ENCODE measurements at regions not wholly inside any gene's neighbourhood (a gene's known extent, or its start where the extent isn't known, plus 50 kb on each side); places are given as distances from the start of the nearest gene placed in this dataset.

GRCh38 chr12:24280056-24280842 lies 330.8 kb upstream of the SOX5 start:
- TF ChIP-seq MAX (IDR thresholded peaks at IDR 0.05; ENCODE audit: low read depth, low read length), result 0 out of 2 replicates have a peak, but pooled peaks have one; percentile 24
- TF ChIP-seq MYC (IDR thresholded peaks at IDR 0.05; ENCODE audit: low read depth, low read length), result no peak; the same call in 1 of the 2 replicates
- peak; percentile 27 for DNase-seq (ENCODE audit: low read depth)
- no peak overlapping the region for H3K4me3 ChIP-seq (ENCODE audit: low read depth, low read length)

DNA sequence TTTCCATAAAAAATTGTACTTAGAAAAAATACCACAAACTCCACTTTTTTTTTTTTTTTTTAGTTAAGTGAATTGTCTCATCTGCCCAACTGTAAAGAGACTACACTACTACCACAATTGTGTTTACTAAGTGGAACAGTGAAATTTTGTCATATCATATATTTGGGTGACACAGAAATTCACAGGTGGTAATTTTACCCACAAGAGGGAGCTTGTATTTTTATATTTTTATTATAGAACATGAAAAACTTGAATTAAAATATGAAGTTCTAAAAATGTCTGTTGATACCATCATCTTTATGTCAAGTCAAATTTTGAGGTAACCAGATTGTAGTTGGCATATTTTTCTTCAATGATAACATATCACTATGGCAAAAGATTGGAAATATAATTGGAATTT lies 329.4 kb upstream of the SOX5 start:
- TF ChIP-seq CTCF (IDR thresholded peaks at IDR 0.05; ENCODE audit: low read depth, low read length) (no peak), MAX (IDR thresholded peaks at IDR 0.05; ENCODE audit: low read depth, low read length) (no peak), POLR2A (IDR thresholded peaks at IDR 0.05; ENCODE audit: extremely low read depth, insufficient read length) (no peak), MYC (IDR thresholded peaks at IDR 0.05; ENCODE audit: low read depth, low read length) (no peak)
- H3K4me3 ChIP-seq (ENCODE audit: low read depth, low read length), result no peak overlapping the region
- no peak for DNase-seq (ENCODE audit: low read depth)

GRCh38 chr12:24270965-24271364 lies 321.5 kb upstream of the SOX5 start:
- H3K4me3 ChIP-seq (ENCODE audit: low read depth, low read length), result no peak overlapping the region
- TF ChIP-seq POLR2A (IDR thresholded peaks at IDR 0.05; ENCODE audit: extremely low read depth, insufficient read length), result no peak
- no peak for TF ChIP-seq CTCF (IDR thresholded peaks at IDR 0.05; ENCODE audit: low read depth, low read length)
- no peak for TF ChIP-seq MAX (IDR thresholded peaks at IDR 0.05; ENCODE audit: low read depth, low read length)
- no peak for TF ChIP-seq MYC (IDR thresholded peaks at IDR 0.05; ENCODE audit: low read depth, low read length)
- no peak for DNase-seq (ENCODE audit: low read depth)

DNA sequence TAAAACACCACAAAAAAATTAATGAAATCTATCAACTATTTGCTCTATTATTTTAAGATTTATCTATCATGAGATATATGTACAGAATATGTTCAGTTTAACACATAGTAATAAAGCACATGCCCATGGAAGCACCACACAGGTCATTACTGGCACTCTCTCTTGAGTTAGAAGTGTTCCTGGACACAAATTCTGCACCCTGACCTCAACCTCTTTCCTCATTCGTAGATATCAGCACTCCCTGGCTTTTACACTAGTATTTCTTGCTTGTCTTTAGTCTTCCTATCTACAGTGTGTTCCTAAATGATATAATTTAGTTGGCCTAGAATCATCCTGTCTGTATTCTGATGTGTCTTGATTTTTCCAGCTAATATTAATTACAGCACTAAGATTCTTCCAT lies 321.0 kb upstream of the SOX5 start:
- TF ChIP-seq MYC (IDR thresholded peaks at IDR 0.05; ENCODE audit: low read depth, low read length) (no peak), CTCF (IDR thresholded peaks at IDR 0.05; ENCODE audit: low read depth, low read length) (no peak), MAX (IDR thresholded peaks at IDR 0.05; ENCODE audit: low read depth, low read length) (no peak), POLR2A (IDR thresholded peaks at IDR 0.05; ENCODE audit: extremely low read depth, insufficient read length) (no peak)
- DNase-seq (ENCODE audit: low read depth), result no peak
- no peak overlapping the region for H3K4me3 ChIP-seq (ENCODE audit: low read depth, low read length)

DNA sequence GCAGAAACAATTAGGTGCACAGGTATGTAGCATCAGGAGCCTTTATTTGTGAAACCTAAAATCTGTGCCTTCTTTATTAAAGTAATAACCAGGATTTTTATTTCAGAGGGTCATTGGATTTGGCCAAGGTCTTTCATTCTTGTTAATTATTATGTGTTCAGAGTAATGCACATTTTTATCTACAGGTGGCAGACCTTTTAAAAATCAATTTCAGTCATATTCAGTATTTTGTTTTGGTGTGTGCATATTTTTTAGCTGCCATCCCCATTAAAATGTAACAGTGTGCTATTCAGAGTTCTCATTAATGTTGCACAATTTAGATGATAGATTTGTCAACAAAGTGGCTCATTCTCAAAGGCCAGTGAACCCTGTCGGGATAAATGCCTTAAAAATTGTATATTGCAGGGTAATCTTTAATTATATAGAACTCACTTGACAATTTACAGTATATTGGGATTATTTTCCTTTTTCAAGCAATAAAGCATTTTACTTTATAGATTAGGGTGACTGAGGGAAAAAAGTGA lies 319.3 kb upstream of the SOX5 start:
- no peak for DNase-seq (ENCODE audit: low read depth)
- H3K4me3 ChIP-seq (ENCODE audit: low read depth, low read length), result no peak overlapping the region
- TF ChIP-seq CTCF (IDR thresholded peaks at IDR 0.05; ENCODE audit: low read depth, low read length) (no peak), POLR2A (IDR thresholded peaks at IDR 0.05; ENCODE audit: extremely low read depth, insufficient read length) (no peak), MYC (IDR thresholded peaks at IDR 0.05; ENCODE audit: low read depth, low read length) (no peak), MAX (IDR thresholded peaks at IDR 0.05; ENCODE audit: low read depth, low read length) (no peak)

- H3K4me3 ChIP-seq (ENCODE audit: low read depth, low read length), result no peak overlapping the region
- DNase-seq (ENCODE audit: low read depth), result no peak
- TF ChIP-seq CTCF (IDR thresholded peaks at IDR 0.05; ENCODE audit: low read depth, low read length) (no peak), POLR2A (IDR thresholded peaks at IDR 0.05; ENCODE audit: extremely low read depth, insufficient read length) (no peak), MYC (IDR thresholded peaks at IDR 0.05; ENCODE audit: low read depth, low read length) (no peak), MAX (IDR thresholded peaks at IDR 0.05; ENCODE audit: low read depth, low read length) (no peak)
Observed at GRCh38 chr12:24266982-24267381, 317.5 kb upstream of the SOX5 start.

Measured in NB4 (cell line).